Tibial nerve (tissue), 4 donors: ENCODE measurements at regions not wholly inside any gene's neighbourhood (a gene's known extent, or its start where the extent isn't known, plus 50 kb on each side); places are given as distances from the start of the nearest gene placed in this dataset.
"Not testable (repeated sequence)": the region's sequence is repeated elsewhere in the genome, so short reads cannot be mapped to it uniquely, and the experiment has no call there.

Experiments
- EP300 ChIP-seq, 2 donors: sonication (generic); formaldehyde crosslinking; IDR thresholded peaks; one replicate each; pipeline ENCODE4 v1.6.1; 2017; ENCODE audit warnings: antibody characterized with exemption in 2 of 2, mild to moderate bottlenecking in 1 of 2
- POLR2A ChIP-seq, 2 donors: fragments of 450-650 bp; IDR thresholded peaks; one replicate each; pipeline ENCODE4 v1.6.1; 2017; ENCODE audit warnings: antibody characterized with exemption in 2 of 2, mild to moderate bottlenecking in 2 of 2, moderate library complexity in 2 of 2
- TF ChIP-seq, protein P1 (sequence below), 5 experiments: fragments of 200-600 bp in 3 of 5; fragments of 450-650 bp in 2 of 5; sonication (generic) in 3 of 5; IDR thresholded peaks; one replicate each; pipeline ENCODE4 v1.5.1; 2016 to 2019; ENCODE audit warnings: antibody characterized with exemption in 5 of 5, mild to moderate bottlenecking in 3 of 5, moderate library complexity in 2 of 5

DNA sequence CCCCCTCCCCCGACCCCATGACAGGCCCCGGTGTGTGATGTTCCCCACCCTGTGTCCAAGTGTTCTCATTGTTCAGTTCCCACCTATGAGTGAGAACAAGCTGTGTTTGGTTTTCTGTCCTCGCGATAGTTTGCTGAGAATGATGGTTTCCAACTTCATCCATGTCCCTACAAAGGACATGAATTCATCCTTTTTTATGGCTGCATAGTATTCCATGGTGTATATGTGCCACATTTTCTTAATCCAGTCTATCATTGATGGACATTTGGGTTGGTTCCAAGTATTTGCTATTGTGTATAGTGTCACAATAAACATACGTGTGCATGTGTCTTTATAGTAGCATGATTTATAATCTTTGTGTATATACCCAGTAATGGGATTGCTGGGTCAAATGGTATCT, 110.4 kb upstream of the CRHR1 start:
- TF ChIP-seq, protein P1, sequence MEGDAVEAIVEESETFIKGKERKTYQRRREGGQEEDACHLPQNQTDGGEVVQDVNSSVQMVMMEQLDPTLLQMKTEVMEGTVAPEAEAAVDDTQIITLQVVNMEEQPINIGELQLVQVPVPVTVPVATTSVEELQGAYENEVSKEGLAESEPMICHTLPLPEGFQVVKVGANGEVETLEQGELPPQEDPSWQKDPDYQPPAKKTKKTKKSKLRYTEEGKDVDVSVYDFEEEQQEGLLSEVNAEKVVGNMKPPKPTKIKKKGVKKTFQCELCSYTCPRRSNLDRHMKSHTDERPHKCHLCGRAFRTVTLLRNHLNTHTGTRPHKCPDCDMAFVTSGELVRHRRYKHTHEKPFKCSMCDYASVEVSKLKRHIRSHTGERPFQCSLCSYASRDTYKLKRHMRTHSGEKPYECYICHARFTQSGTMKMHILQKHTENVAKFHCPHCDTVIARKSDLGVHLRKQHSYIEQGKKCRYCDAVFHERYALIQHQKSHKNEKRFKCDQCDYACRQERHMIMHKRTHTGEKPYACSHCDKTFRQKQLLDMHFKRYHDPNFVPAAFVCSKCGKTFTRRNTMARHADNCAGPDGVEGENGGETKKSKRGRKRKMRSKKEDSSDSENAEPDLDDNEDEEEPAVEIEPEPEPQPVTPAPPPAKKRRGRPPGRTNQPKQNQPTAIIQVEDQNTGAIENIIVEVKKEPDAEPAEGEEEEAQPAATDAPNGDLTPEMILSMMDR (IDR thresholded peaks at IDR 0.05): not testable (repeated sequence)
- TF ChIP-seq POLR2A, EP300 (IDR thresholded peaks at IDR 0.05): not testable (repeated sequence)
